HEK293 (cell line): ENCODE measurements at regions not wholly inside any gene's neighbourhood (a gene's known extent, or its start where the extent isn't known, plus 50 kb on each side); places are given as distances from the start of the nearest gene placed in this dataset.

Source experiments
- CTCF ChIA-PET: fragments of 350-600 bp; formaldehyde crosslinking; extraction: SDS; loops from one replicate; lab custom pipeline; 2021; ENCODE audit warnings: antibody characterized with exemption; lab: Yijun Ruan, JAX
- POLR2A ChIA-PET: fragments of 300-600 bp; formaldehyde crosslinking; extraction: SDS; loops from one replicate; lab custom pipeline; 2020; ENCODE audit warnings: antibody characterized with exemption, inconsistent platforms; lab: Yijun Ruan, JAX
- H3K27ac ChIP-seq: fragments of 200-500 bp; sonication (Bioruptor generic); 2 replicates; pipeline ENCODE4 v1.5.1; 2014; ENCODE audit warnings: low read depth, low read length, control low read depth, inconsistent platforms; ENCODE audit errors: extremely low read depth
- H3K36me3 ChIP-seq, 2 experiments: fragments of 200-500 bp in 1 of 2; sonication (Bioruptor generic) in 1 of 2; 1 replicate in 1 of 2; 2 replicates in 1 of 2; pipeline ENCODE4 v1.5.1; 2014 to 2017; ENCODE audit warnings: inconsistent platforms in 2 of 2, low read length in 2 of 2; ENCODE audit not compliant: control insufficient read depth in 2 of 2, insufficient read depth in 1 of 2
- H3K4me1 ChIP-seq: fragments of 200-500 bp; sonication (Bioruptor generic); 2 replicates; pipeline ENCODE4 v1.5.1; 2014; ENCODE audit warnings: mild to moderate bottlenecking, low read length, inconsistent platforms; ENCODE audit not compliant: control insufficient read depth, insufficient read depth
- H3K4me3 ChIP-seq: 2 replicates; pipeline ENCODE4 v1.5.1; 2011; ENCODE audit warnings: low read depth, mild to moderate bottlenecking, control low read depth, low read length, moderate library complexity
- H3K9me3 ChIP-seq: fragments of 200-500 bp; sonication (Bioruptor generic); 2 replicates; pipeline ENCODE4 v1.5.1; 2014; ENCODE audit warnings: low read depth, low read length, inconsistent platforms; ENCODE audit not compliant: control insufficient read depth, insufficient read depth
- GLI2 ChIP-seq: fragments of 450-650 bp; formaldehyde crosslinking; IDR thresholded peaks from 2 replicates; pipeline ENCODE4; 2017; ENCODE audit warnings: missing biosample characterization, missing genetic modification characterization, low read depth, borderline replicate concordance
- OVOL3 ChIP-seq: fragments of 450-650 bp; formaldehyde crosslinking; IDR thresholded peaks from 2 replicates; pipeline ENCODE4 v1.5.1; 2016; ENCODE audit warnings: missing biosample characterization, missing genetic modification characterization
- ZNF10 ChIP-seq: fragments of 450-650 bp; formaldehyde crosslinking; IDR thresholded peaks from 2 replicates; pipeline ENCODE4 v1.5.1; 2017; ENCODE audit warnings: missing biosample characterization, missing genetic modification characterization
- ZNF133 ChIP-seq: fragments of 450-650 bp; formaldehyde crosslinking; IDR thresholded peaks from 2 replicates; pipeline ENCODE4 v1.5.1; 2016; ENCODE audit warnings: missing biosample characterization, missing genetic modification characterization
- ZNF16 ChIP-seq: fragments of 450-650 bp; formaldehyde crosslinking; IDR thresholded peaks from 2 replicates; pipeline ENCODE4 v1.5.1; 2016; ENCODE audit warnings: low read depth, missing biosample characterization, missing genetic modification characterization
- ZNF23 ChIP-seq: fragments of 450-650 bp; formaldehyde crosslinking; IDR thresholded peaks from 2 replicates; pipeline ENCODE4 v1.5.1; 2016; ENCODE audit warnings: missing biosample characterization, missing genetic modification characterization, borderline replicate concordance
- ZNF274 ChIP-seq, 2 experiments: fragments of 200-500 bp in 1 of 2; fragments of 450-650 bp in 1 of 2; sonication (Bioruptor generic) in 1 of 2; formaldehyde crosslinking in 1 of 2; IDR thresholded peaks; 2 replicates each; pipeline versions ENCODE4 v1.5.1 to v1.6.1; 2014 to 2016; ENCODE audit warnings: borderline replicate concordance in 1 of 2, inconsistent platforms in 1 of 2, low read length in 1 of 2, missing biosample characterization in 1 of 2, missing genetic modification characterization in 1 of 2
- ZNF292 ChIP-seq: fragments of 450-650 bp; formaldehyde crosslinking; IDR thresholded peaks from 2 replicates; pipeline ENCODE4 v1.5.1; 2016; ENCODE audit warnings: low read depth, missing biosample characterization, missing genetic modification characterization, borderline replicate concordance
- ZNF350 ChIP-seq: fragments of 450-650 bp; formaldehyde crosslinking; IDR thresholded peaks from 2 replicates; pipeline ENCODE4 v1.5.0; 2017; ENCODE audit warnings: missing biosample characterization, mild to moderate bottlenecking, missing genetic modification characterization
- ZNF433 ChIP-seq: fragments of 450-650 bp; formaldehyde crosslinking; IDR thresholded peaks from 2 replicates; pipeline ENCODE4 v1.5.1; 2016; ENCODE audit warnings: missing biosample characterization, missing genetic modification characterization, low read depth
- ZNF501 ChIP-seq: fragments of 450-650 bp; formaldehyde crosslinking; IDR thresholded peaks from 2 replicates; pipeline ENCODE4 v1.5.1; 2016; ENCODE audit warnings: missing biosample characterization, missing genetic modification characterization
- ZNF514 ChIP-seq: fragments of 450-650 bp; formaldehyde crosslinking; IDR thresholded peaks from 2 replicates; pipeline ENCODE4 v1.5.1; 2016; ENCODE audit warnings: missing biosample characterization, missing genetic modification characterization
- ZNF558 ChIP-seq: fragments of 450-650 bp; formaldehyde crosslinking; IDR thresholded peaks from 2 replicates; pipeline ENCODE4 v1.5.1; 2016; ENCODE audit warnings: missing biosample characterization, missing genetic modification characterization
- ZNF664 ChIP-seq: fragments of 450-650 bp; formaldehyde crosslinking; IDR thresholded peaks from 2 replicates; pipeline ENCODE4 v1.5.1; 2016; ENCODE audit warnings: missing biosample characterization, missing genetic modification characterization
- ZNF670 ChIP-seq: fragments of 450-650 bp; formaldehyde crosslinking; IDR thresholded peaks from 2 replicates; pipeline ENCODE4 v1.5.1; 2016; ENCODE audit warnings: missing biosample characterization, missing genetic modification characterization, low read depth
- ZXDB ChIP-seq: fragments of 450-650 bp; formaldehyde crosslinking; IDR thresholded peaks from 2 replicates; pipeline ENCODE4 v1.5.1; 2016; ENCODE audit warnings: missing biosample characterization, missing genetic modification characterization
- TF ChIP-seq, protein P1 (sequence below): fragments of 450-650 bp; formaldehyde crosslinking; IDR thresholded peaks from 2 replicates; pipeline ENCODE4 v1.5.0; 2017; ENCODE audit warnings: missing biosample characterization, missing genetic modification characterization, borderline replicate concordance
- TF ChIP-seq, protein P2 (sequence below): fragments of 450-650 bp; formaldehyde crosslinking; IDR thresholded peaks from 2 replicates; pipeline ENCODE4 v1.5.1; 2016; ENCODE audit warnings: missing biosample characterization, missing genetic modification characterization, borderline replicate concordance
- TF ChIP-seq, protein P3 (sequence below): fragments of 450-650 bp; formaldehyde crosslinking; IDR thresholded peaks from 2 replicates; pipeline ENCODE4 v1.5.1; 2017; ENCODE audit warnings: missing biosample characterization, missing genetic modification characterization
- TF ChIP-seq, protein P4 (sequence below): fragments of 450-650 bp; formaldehyde crosslinking; IDR thresholded peaks from 2 replicates; pipeline ENCODE4 v1.5.1; 2016; ENCODE audit warnings: missing biosample characterization, missing genetic modification characterization

DNA sequence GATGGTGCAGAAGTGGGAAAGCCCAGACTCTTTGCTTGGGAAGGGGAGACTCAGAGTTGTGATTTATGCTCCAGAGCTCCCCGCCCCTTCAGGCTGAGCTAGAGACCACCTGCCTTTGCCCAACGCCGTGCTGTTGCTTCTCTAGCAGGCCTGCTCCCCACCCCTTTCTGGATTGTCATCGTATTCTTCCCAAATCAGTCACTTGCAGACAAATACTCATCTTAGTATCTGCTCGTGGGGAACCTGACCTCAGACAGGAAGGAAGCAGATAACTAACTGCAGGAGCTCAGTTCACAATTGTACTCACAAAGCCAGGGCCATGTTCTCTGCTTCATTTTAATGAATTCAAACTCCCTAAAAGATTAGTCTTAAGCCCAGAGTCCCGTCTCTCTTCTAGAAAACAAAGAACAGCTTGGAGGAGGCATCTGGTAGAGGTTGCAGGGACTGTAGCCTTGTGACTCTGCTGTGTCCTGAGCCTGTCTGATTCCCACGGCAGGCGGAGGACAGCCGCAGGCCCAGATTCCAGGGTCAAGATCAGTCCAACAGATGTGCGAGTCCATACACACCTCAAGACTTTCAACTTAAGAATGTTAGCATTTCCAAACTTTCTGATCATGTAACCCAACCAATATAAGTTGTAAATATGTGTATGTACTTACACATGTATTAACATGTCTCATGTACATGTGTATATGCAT lies 57.2 kb upstream of the GGTLC1 start (continued):
- TF ChIP-seq, protein P1, sequence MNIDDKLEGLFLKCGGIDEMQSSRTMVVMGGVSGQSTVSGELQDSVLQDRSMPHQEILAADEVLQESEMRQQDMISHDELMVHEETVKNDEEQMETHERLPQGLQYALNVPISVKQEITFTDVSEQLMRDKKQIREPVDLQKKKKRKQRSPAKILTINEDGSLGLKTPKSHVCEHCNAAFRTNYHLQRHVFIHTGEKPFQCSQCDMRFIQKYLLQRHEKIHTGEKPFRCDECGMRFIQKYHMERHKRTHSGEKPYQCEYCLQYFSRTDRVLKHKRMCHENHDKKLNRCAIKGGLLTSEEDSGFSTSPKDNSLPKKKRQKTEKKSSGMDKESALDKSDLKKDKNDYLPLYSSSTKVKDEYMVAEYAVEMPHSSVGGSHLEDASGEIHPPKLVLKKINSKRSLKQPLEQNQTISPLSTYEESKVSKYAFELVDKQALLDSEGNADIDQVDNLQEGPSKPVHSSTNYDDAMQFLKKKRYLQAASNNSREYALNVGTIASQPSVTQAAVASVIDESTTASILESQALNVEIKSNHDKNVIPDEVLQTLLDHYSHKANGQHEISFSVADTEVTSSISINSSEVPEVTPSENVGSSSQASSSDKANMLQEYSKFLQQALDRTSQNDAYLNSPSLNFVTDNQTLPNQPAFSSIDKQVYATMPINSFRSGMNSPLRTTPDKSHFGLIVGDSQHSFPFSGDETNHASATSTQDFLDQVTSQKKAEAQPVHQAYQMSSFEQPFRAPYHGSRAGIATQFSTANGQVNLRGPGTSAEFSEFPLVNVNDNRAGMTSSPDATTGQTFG (tag by site-specific recombination) = no peak
- TF ChIP-seq ZNF274 (IDR thresholded peaks at IDR 0.05; ENCODE audit: low read length) = no peak
- TF ChIP-seq ZNF274 (tag by site-specific recombination; IDR thresholded peaks at IDR 0.05; ENCODE audit: borderline replicate concordance) = no peak
- no peak for TF ChIP-seq GLI2 (tag by site-specific recombination)
- TF ChIP-seq ZNF16 (tag by site-specific recombination) = no peak
- TF ChIP-seq ZNF23 (tag by site-specific recombination) = no peak
- no peak for TF ChIP-seq ZNF501 (tag by site-specific recombination)
- no peak for TF ChIP-seq ZNF558 (tag by site-specific recombination)
- TF ChIP-seq, all 188 proteins: peak for 0

DNA sequence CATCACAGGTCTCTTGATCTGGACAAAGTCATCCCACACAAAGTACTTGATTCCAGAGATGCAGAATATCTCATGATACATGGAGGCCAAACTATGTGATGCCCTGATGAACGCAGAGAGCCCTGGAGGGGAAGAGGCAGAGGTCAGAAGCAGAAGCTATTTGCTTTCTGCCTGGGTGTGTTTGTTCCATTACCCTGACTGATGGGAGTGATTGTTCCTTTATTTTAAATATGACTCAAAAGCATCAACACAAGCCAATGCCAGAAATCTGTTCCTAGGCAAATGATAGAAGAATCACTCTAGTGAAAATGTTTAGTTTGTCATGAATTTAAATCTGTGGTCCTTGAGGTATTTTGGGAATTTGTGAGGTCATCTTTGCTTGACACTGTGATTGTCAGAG lies 54.7 kb upstream of the GGTLC1 start:
- Histone ChIP-seq H3K36me3 (no peaks in the 10 kb centered on the region), H3K4me1 (no peaks in the 10 kb centered on the region), H3K9me3 (no peaks in the 10 kb centered on the region), H3K27ac (no peak overlapping the region), H3K4me3 (no peak overlapping the region)
- ChIA-PET POLR2A (no interaction called here), CTCF (no interaction called here)
- TF ChIP-seq ZNF433 (tag by site-specific recombination) (no peak), ZNF670 (tag by site-specific recombination) (no peak), ZNF133 (no peak), OVOL3 (tag by site-specific recombination) (no peak), ZNF350 (tag by site-specific recombination) (no peak)
- TF ChIP-seq, protein P2, sequence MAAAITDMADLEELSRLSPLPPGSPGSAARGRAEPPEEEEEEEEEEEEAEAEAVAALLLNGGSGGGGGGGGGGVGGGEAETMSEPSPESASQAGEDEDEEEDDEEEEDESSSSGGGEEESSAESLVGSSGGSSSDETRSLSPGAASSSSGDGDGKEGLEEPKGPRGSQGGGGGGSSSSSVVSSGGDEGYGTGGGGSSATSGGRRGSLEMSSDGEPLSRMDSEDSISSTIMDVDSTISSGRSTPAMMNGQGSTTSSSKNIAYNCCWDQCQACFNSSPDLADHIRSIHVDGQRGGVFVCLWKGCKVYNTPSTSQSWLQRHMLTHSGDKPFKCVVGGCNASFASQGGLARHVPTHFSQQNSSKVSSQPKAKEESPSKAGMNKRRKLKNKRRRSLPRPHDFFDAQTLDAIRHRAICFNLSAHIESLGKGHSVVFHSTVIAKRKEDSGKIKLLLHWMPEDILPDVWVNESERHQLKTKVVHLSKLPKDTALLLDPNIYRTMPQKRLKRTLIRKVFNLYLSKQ (tag by site-specific recombination) = no peak
- TF ChIP-seq, protein P3, sequence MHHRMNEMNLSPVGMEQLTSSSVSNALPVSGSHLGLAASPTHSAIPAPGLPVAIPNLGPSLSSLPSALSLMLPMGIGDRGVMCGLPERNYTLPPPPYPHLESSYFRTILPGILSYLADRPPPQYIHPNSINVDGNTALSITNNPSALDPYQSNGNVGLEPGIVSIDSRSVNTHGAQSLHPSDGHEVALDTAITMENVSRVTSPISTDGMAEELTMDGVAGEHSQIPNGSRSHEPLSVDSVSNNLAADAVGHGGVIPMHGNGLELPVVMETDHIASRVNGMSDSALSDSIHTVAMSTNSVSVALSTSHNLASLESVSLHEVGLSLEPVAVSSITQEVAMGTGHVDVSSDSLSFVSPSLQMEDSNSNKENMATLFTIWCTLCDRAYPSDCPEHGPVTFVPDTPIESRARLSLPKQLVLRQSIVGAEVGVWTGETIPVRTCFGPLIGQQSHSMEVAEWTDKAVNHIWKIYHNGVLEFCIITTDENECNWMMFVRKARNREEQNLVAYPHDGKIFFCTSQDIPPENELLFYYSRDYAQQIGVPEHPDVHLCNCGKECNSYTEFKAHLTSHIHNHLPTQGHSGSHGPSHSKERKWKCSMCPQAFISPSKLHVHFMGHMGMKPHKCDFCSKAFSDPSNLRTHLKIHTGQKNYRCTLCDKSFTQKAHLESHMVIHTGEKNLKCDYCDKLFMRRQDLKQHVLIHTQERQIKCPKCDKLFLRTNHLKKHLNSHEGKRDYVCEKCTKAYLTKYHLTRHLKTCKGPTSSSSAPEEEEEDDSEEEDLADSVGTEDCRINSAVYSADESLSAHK = no peak

DNA sequence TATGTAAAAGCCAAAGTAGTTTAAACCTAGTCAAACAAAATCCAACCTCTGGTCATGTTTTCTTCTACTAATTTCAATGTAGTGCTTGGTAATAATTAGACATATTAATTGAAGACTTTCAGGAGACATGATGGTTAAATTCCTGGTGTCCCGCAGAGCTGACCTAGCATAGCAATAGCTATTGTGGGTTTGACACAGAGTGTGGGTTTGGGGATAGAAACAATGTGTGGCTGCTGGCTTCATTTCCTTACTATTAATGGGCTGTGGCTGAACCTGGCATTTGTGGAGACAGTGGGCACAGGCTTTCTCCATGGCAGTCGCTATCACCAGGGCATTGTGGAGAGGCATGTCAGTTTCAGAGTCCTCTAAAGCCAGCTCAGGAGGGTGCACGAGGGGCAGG lies 54.1 kb upstream of the GGTLC1 start:
- H3K27ac ChIP-seq = no peak overlapping the region
- TF ChIP-seq ZNF133 (no peak), ZXDB (tag by site-specific recombination) (no peak), ZNF664 (tag by site-specific recombination) (no peak), ZNF10 (tag by site-specific recombination) (no peak), ZNF292 (tag by site-specific recombination) (no peak), ZNF514 (tag by site-specific recombination) (no peak)
- TF ChIP-seq, protein P4, sequence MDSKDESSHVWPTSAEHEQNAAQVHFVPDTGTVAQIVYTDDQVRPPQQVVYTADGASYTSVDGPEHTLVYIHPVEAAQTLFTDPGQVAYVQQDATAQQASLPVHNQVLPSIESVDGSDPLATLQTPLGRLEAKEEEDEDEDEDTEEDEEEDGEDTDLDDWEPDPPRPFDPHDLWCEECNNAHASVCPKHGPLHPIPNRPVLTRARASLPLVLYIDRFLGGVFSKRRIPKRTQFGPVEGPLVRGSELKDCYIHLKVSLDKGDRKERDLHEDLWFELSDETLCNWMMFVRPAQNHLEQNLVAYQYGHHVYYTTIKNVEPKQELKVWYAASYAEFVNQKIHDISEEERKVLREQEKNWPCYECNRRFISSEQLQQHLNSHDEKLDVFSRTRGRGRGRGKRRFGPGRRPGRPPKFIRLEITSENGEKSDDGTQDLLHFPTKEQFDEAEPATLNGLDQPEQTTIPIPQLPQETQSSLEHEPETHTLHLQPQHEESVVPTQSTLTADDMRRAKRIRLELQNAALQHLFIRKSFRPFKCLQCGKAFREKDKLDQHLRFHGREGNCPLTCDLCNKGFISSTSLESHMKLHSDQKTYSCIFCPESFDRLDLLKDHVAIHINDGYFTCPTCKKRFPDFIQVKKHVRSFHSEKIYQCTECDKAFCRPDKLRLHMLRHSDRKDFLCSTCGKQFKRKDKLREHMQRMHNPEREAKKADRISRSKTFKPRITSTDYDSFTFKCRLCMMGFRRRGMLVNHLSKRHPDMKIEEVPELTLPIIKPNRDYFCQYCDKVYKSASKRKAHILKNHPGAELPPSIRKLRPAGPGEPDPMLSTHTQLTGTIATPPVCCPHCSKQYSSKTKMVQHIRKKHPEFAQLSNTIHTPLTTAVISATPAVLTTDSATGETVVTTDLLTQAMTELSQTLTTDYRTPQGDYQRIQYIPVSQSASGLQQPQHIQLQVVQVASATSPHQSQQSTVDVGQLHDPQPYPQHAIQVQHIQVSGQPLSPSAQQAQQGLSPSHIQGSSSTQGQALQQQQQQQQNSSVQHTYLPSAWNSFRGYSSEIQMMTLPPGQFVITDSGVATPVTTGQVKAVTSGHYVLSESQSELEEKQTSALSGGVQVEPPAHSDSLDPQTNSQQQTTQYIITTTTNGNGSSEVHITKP (tag by site-specific recombination) = no peak
- ChIA-PET POLR2A (no interaction called here), CTCF (no interaction called here)
- no peaks in the 10 kb centered on the region for H3K36me3 ChIP-seq
- no peaks in the 10 kb centered on the region for H3K4me1 ChIP-seq
- no peak overlapping the region for H3K4me3 ChIP-seq
- no peaks in the 10 kb centered on the region for H3K9me3 ChIP-seq
